ENCODE measurements at regions not wholly inside any gene's neighbourhood (a gene's known extent, or its start where the extent isn't known, plus 50 kb on each side); places are given as distances from the start of the nearest gene placed in this dataset.

- no peak for TF ChIP-seq CTCF (IDR thresholded peaks at IDR 0.05; ENCODE audit: low read depth, low read length)
- no peak for TF ChIP-seq EZH2phosphoT487 (IDR thresholded peaks at IDR 0.05; ENCODE audit: low read depth)
Measured at GRCh38 chr4:157509341-157509740, 288.8 kb downstream of the GRIA2 start.
